ENCODE measurements at regions not wholly inside any gene's neighbourhood (a gene's known extent, or its start where the extent isn't known, plus 50 kb on each side); places are given as distances from the start of the nearest gene placed in this dataset.

DNA sequence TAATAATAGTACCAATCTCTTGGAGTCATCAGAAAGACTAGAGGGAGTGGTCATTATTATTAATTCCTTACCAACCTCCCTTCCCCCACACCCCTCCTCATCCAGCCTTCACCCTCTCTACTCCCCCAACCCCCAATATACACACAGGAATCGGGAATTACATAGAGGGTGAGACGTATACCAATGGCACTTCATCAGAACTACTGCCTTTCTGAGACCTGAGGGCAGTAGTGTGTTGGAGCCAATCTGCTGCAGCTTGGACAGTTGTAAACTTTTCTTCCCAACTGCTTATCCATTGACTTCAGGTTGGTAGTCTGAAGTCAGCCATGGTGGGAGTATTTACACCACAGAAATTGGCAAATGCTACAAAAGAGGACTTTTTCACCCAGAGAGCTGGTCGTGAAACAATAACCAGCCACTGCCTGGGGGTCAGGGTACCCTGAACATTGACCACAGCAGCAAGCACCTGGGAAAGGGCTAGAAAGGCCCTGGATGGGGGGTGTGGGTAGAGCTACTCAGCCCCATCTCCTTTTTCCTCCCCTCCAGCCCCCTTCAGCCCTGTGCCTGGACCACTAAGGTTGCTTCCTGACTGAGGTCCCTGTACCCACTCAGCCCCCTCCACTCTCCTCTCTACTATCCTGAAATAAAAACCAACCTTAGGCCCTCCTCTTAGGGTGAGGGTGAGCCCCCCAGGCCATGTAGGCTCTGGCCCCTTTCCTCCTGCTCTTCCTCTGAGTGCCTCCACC lies 161.5 kb downstream of the MRPL14 start:
- no TSS peak for BruUV-seq (replicated peaks)
- no peaks in the 10 kb centered on the region for H3K36me3 ChIP-seq (ENCODE audit: control insufficient read depth in 2 of 2, extremely low read depth in 1 of 2, insufficient read depth in 2 of 2, low read length in 2 of 2)
- TF ChIP-seq JUN (IDR thresholded peaks at IDR 0.05; ENCODE audit: borderline replicate concordance, insufficient read depth, insufficient read length, low read depth) (no peak), FOS (IDR thresholded peaks at IDR 0.05; ENCODE audit: borderline replicate concordance, insufficient read depth, low read length) (no peak), CTCF (IDR thresholded peaks at IDR 0.05; ENCODE audit: extremely low read depth in 1 of 2, insufficient read depth in 1 of 2, low read depth in 1 of 2, low read length in 2 of 2) (no peak), MYC (IDR thresholded peaks at IDR 0.05; ENCODE audit: low read depth, low read length) (no peak), EZH2 (IDR thresholded peaks at IDR 0.05; ENCODE audit: borderline replicate concordance, low read depth, low read length, severe bottlenecking) (no peak), POLR2A (IDR thresholded peaks at IDR 0.05; ENCODE audit: low read depth, low read length) (no peak), GATA2 (IDR thresholded peaks at IDR 0.05; ENCODE audit: insufficient read depth, insufficient read length, low read depth, low read length) (no peak), POLR2AphosphoS5 (IDR thresholded peaks at IDR 0.05; ENCODE audit: insufficient read depth, low read depth, low read length) (no peak)
- TF ChIP-seq, protein P1, sequence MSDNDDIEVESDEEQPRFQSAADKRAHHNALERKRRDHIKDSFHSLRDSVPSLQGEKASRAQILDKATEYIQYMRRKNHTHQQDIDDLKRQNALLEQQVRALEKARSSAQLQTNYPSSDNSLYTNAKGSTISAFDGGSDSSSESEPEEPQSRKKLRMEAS (IDR thresholded peaks at IDR 0.05; ENCODE audit: insufficient read depth, insufficient read length) = no peak
- FAIRE-seq (no peak), DNase-seq (ENCODE audit: low read depth, low spot score) (no peak)
- no peaks in the 10 kb centered on the region for H3K4me1 ChIP-seq (ENCODE audit: control insufficient read depth, extremely low read depth, insufficient read depth, low read length)
- no peaks in the 10 kb centered on the region for H3K9me1 ChIP-seq (replicated peaks; ENCODE audit: control insufficient read depth, extremely low read depth, insufficient read depth, low read length)
- intact Hi-C loops (cut with micrococcal nuclease) = no loop called here
- H2AFZ ChIP-seq (ENCODE audit: low read depth, low read length) = no peak overlapping the region
- H3K27me3 ChIP-seq (ENCODE audit: control insufficient read depth in 2 of 2, insufficient read depth in 2 of 2, low read length in 2 of 2) = peaks cover 13% of the 10 kb centered on the region in 2 experiments
- H3K4me2 ChIP-seq (ENCODE audit: insufficient read depth, low read length) = no peak overlapping the region
- dilution Hi-C loops (cut with MboI; ENCODE audit: extremely low pct_ligation_motif_present, low sequenced_read_pairs) = no loop called here
- CTCF ChIA-PET = interaction anchor here (1.1 to 1.3 kb wide), 2 partner anchors 113 to 191 kb away, joined by 4 read pairs; no protein-coding TSS in a partner anchor
- H3K79me2 ChIP-seq (ENCODE audit: control insufficient read depth, insufficient read depth, low read length) = no peaks in the 10 kb centered on the region
- POLR2A ChIA-PET = no interaction called here
- H3K9me3 ChIP-seq (replicated peaks; ENCODE audit: control insufficient read depth, insufficient read depth, low read length) = no peaks in the 10 kb centered on the region
- no peak overlapping the region for H3K9ac ChIP-seq (replicated peaks; ENCODE audit: extremely low read depth, insufficient read depth, low read length)
- H4K20me1 ChIP-seq (replicated peaks; ENCODE audit: control insufficient read depth, extremely low read depth, insufficient read depth, low read length) = no peaks in the 10 kb centered on the region
- H3K27ac ChIP-seq (ENCODE audit: insufficient read depth, low read depth, low read length) = no peak overlapping the region
- H3K4me3 ChIP-seq (replicated peaks in 1 of 3; ENCODE audit: insufficient read depth in 1 of 3, low read depth in 1 of 3, low read length in 3 of 3) = no peak overlapping the region

Measured in endothelial cell of umbilical vein (primary cell).